ENCODE measurements at regions not wholly inside any gene's neighbourhood (a gene's known extent, or its start where the extent isn't known, plus 50 kb on each side); places are given as distances from the start of the nearest gene placed in this dataset.
"Not testable (repeated sequence)": the region's sequence is repeated elsewhere in the genome, so short reads cannot be mapped to it uniquely, and the experiment has no call there.

DNA sequence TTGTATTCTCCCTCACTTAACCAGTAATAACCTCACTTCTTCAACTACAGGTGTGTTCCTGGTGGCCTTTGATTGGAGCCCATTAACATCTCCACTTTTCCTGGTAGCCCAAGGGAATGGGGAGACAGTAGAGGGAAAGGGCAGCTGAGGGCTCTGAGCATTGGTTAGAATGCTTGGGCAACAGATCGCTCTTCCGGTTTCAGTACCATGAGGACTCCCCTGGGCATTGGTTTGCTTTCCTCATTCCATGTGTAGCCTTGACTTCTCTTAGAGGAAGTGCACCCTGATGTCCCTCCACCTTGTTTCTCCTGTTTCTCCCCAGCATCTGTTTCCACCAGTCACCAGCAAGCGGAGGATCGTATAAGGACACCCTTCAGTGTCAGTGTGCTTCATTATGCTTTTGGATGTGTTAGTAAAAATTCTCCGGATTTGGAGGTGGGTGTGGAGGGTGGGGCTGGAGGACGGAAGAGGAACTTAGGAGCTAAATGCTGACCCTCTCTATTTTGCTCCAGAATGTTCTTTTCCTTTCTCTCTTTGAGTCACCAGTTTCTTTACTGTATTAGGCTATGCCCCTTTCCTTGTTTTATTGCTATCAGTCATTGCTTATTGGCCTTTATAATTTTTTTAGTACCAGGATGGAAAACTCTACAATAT, 50.6 kb upstream of the ZNG1B start:
- not testable (repeated sequence) for DNase-seq (ENCODE audit: low spot score)

DNA sequence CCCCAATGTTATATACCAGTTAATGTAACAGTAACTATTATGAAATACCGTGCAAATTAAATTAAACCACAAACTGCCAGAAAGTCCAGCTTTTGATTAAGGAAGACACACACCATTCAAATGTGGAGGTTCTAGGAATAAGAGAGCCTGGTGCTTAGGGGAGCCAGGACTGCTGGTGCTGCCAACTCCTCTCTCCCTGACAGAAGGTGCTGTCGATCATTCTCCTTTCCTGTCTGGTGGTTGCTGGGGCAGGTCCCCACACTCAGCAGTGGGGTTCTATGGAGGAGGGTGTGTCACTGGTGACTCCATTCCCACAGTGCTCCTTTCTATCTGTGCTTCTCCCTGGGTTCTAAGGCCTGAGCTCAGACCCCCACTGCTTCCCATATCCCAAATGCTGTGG, 57.9 kb upstream of the ZNG1B start:
- not testable (repeated sequence) for DNase-seq (ENCODE audit: low spot score)

DNA sequence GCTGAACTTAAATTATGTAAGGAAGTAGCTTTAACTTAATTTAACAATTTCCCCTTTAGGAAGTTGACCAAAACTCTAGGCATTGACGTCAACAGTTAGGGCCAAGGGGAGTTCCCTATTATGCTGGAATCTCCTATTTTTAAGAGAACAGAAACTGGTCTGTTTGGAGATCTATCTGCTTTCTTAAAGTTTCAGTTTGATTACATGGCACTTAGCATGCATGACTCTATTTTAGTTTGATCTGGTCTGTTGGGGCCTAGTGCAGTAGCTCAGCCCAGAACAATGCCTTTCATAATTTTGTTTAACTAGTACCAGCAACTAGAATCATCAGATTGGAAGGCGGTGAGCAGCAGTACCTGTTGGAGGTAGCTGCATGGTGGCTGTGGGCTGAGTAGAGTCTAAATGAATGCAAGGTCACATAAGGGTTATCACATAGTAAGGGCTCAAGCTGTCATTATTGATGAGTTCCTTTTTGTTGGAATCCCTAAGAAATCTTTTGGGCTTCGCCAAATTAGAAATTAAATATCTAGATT, 60.5 kb upstream of the ZNG1B start:
- DNase-seq (ENCODE audit: low spot score) = no peak

DNA sequence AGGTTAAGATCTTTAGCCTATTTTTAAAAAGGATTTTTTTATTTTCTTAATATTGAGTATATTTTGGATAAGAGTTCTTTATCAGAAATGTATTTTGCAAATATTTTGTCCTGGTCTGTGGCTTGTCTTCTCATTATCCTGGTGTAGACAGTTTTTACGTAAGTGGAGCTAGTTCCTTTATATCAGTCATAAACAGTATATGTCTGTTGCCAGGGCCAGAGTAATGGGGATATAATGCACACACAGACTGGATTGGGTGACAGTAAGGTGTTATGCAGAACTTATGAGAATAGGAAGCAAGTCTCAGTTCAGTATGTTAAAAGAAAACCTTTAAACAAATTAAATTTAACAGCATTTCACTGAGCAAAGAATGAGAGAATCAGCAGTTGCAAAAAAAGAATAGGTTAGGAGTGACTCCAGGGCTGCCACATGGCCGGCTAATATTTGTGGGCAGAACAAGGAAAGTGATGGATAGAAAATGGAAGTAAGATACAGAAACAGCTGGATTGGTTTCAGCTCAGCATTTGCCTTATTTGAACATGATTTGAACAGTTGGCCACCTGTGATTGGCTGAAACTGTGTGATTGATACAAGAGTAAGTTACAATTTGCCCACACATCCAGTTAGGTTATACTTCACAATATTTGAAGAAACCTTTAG, 61.1 kb upstream of the ZNG1B start:
- DNase-seq (ENCODE audit: low spot score) = no peak

DNA sequence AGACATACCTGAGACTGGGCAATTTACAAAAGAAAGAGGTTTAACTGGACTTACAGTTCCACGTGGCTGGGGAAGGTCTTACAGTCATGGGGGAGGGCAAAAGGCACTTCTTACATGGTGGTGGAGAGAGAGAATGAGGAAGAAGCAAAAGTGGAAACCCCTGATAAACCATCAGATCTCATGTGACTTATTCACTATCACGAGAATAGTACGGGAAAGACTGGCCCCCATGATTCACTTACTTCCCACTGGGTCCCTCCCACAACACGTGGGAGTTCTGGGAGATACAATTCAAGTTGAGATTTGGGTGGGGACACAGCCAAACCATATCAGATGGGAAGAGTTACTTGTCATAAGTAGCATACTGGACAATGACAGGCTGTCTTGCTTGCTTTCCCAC, 62.6 kb upstream of the ZNG1B start:
- not testable (repeated sequence) for DNase-seq (ENCODE audit: low spot score)

DNA sequence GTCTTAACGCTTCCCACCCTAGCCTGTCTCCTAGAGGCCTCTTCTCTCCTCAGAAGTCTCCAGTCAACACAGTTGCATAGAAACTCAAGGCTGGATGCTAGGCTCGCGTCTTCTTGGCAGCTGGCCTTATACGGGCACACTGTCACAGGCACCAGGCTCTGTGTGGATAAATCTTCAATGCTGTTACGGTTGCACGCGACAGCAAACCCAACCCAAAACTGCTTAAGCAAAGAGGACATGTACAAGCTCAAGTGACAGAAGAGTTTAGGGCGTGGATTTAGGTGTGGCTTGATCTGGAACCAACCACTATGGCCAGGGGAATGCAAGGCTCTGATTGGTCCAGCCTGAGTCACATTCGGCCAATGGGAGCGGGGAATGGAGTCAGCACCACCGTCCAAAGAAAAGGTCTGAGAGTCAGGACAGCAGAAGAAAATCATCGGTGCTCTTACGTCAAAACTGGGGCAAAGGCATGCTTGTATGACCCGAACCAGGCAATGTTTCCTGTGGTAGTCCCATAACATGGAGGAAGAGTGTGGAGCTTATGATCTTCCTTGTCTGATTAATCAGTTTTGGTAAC, 65.1 kb upstream of the ZNG1B start:
- DNase-seq (ENCODE audit: low spot score) = peak; percentile 29

DNA sequence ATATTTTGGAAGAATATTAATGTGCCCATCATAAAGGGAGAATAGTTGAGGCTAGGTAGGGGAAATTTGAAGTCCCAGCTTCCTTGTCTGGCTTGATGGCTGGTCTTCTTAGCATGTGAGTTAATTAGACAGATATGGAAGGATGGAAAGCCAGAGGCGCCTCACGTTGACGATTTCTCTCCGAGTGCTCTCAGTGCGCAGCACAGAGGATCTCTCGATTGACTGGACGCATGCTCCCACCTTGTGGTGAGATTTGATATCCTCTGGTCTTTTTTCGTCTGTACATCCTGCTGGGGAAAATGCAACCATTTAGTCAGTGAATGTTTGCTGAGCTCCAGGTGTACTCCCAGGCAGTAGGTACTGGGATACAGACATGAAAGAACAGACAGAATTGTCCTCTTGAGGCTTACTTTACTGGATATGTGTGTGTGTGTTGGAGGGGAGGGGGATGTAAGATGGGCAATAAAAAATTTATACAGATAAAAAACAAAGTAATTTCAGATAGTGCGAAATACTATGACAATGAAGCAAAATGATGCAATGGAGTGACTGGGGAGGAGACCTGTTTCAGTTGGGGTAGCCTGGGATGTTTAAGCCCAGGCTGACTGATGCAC, 66.9 kb upstream of the ZNG1B start:
- peak; percentile 67 for DNase-seq (ENCODE audit: low spot score)

DNA sequence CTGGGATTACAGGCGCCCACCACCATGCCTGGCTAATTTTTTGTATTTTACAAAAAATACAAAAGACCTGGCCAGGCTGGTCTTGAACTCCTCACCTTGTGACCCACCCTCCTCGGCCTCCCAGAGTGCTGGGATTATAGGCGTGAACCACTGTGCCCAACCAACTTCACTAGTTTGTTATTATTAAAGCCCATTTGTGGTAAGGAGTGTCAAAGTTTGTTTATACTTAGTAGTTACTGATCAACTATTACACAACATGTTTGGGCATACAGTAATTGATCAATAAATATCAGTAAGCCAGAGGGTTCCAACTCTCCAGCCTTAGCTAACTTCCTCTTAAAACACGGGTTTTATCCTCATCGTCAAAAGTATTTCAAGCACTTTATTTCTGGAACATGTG, 67.5 kb upstream of the ZNG1B start:
- DNase-seq (ENCODE audit: low spot score) = no peak

DNA sequence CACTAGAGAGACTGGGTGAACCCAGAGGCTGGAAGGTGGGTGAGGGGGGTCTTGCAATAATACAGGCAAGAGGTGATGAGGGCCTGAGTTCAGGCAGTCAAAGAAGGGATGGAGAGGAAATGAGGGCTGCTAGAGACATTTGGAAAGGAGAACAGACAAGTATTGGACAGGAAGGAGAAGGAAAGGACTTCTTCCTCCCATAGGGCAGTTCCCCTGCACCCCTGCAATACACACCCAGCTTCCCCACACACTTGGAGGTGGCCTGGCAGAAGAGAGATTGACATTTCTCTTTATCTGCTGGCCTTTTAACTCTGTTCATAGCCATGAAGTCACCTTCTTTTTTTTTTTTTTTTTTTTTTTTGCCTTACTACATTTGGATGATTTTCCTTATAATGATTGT, 68.9 kb upstream of the ZNG1B start:
- not testable (repeated sequence) for DNase-seq (ENCODE audit: low spot score)

DNA sequence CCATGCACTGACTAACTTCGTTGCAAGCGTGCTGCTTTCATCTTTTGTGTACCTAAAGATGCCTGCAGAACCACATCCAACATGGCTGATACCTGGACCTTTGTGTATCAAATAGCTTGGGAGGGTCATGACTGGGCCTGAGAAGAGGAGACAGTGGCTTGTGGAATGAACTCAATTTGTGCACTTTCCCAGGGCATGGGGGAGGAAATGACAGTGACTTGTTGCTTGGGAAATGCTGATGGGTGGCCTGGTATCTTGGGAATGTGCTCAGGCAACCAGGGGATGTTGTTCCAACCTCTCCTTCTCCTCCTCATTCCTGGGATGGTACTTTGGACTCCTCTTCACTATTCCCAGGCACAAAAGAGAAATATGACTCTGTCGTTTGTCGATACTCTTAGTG, 70.7 kb upstream of the ZNG1B start:
- not testable (repeated sequence) for DNase-seq (ENCODE audit: low spot score)

DNA sequence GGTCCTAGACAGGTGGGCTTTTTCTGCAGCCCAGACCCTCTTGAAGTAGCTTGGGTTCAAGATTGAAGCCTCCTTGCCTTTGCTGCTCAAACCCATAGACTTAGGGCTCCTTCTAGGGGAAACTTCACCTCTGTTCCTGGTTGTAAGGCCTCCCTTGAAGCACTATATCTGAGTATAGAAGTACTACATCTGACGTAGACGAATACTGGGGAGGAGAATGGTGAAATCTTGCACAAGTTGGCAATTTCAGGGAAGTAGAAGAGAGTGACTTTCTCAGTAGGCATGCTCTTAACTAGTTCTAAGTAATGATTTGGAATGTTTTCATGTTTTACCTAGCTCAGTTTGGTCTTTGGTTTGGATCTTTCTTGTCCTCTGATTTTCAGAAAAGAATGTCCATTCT, 71.7 kb upstream of the ZNG1B start:
- not testable (repeated sequence) for DNase-seq (ENCODE audit: low spot score)

DNA sequence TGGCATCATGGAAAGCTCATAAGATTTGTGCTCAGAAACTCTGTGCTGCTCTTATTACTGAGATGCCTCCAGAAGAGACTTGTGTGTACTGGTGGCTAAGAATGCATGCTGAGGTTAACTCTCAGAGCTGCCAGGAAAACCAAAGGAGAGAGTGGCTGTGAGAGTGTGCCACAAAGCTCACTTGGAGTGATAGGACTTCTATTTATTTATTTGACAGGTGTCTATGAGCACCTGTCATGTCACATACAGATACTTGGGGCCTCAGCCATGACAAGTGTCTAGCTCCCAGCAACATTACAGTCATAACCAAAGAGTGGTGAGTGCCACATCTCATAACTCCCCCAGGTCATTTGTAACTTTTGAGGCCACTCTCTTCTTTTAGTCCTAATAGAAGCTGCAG, 72.2 kb upstream of the ZNG1B start:
- not testable (repeated sequence) for DNase-seq (ENCODE audit: low spot score)

DNA sequence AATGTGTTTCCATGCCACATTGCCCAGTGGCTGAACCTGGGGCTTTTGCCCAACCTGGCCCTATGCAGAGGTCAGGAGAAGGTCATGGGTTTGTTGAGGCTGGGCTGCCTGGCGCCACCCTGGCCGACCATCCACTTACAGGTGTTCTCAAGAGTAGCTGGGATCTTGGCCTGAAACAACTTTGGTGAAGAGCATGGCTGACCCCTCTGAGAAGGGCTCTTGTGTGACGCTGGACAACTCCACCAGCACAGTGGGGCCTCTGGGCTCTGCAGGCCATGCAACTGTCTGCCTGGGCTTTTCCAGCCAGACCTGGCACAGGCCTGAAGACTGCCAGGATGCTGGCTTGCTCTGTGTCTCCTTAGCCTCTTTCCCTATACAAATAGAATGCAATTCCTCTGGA, 76.4 kb upstream of the ZNG1B start:
- DNase-seq (ENCODE audit: low spot score) = no peak

DNA sequence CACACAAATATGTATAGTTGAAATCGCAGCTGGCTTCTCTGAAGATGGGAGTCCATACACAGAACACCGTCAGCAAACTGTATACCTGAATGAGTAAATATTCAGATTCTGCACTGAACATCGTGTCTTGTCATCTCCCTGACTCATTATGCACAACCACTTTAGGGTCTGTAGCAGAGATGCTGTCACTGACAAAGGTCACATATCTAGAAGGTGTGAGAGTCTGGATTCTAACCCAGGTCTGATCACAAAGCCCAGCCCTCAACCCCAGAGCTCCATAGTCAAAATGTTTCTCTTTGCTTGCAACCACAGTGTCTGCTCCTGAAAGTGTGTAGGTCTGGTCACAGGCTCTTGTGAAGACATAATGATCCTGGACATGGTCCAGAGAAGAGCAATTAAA, 78.3 kb upstream of the PAX8 start:
- no peak for DNase-seq (ENCODE audit: low spot score)

DNA sequence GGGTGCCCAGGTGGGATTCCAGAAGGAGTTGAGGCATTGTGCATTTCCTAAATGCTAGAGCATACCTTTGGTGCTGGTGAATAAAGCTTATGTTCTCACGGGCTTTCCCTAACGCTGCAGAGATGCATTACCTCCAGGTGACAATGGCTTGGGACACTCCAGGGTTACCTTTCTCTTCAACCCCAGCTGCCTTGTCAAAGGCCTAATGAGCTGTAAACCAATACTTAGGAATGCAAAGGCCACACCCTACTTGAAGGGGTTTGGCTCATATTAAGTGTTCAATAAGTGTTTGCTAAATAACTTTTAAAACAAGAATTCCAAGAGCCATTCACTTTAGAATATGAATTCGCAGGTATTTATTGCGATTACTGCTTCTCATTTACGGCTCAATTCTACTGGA, 77.6 kb upstream of the PAX8 start:
- not testable (repeated sequence) for DNase-seq (ENCODE audit: low spot score)

DNA sequence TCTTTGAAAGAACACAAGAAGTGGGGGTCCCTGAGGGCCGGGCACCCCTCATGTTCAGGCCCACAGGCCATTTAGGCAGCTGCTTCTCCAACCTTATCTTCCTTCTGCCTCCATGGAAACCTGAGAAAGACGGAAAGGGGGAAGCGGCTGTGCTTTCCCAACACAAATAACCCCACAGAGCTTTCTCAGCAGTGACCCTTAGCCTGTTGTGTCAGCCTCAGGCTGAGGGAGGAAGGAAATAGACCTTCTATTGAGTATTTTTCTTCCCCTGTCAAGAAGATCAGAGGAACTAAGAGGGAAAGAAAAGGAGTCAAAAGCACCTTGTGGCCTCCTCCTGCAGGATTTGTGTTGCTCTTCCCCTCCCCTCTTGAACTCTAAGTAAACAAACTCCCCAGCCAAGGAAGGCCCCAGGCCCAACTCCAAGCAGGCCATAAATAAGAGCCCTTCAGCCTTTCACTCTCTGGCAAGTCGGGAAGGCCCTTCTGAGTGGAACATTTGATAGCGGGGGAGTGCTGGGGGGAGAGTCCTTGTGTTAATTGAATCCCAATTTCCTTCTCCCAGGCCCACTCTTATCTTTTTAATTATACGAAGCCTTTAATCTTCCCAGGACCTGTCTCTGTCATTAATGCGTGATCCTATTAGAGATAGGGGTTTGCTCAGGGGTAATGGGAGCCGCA, 76.8 kb upstream of the PAX8 start:
- not testable (repeated sequence) for DNase-seq (ENCODE audit: low spot score)

DNA sequence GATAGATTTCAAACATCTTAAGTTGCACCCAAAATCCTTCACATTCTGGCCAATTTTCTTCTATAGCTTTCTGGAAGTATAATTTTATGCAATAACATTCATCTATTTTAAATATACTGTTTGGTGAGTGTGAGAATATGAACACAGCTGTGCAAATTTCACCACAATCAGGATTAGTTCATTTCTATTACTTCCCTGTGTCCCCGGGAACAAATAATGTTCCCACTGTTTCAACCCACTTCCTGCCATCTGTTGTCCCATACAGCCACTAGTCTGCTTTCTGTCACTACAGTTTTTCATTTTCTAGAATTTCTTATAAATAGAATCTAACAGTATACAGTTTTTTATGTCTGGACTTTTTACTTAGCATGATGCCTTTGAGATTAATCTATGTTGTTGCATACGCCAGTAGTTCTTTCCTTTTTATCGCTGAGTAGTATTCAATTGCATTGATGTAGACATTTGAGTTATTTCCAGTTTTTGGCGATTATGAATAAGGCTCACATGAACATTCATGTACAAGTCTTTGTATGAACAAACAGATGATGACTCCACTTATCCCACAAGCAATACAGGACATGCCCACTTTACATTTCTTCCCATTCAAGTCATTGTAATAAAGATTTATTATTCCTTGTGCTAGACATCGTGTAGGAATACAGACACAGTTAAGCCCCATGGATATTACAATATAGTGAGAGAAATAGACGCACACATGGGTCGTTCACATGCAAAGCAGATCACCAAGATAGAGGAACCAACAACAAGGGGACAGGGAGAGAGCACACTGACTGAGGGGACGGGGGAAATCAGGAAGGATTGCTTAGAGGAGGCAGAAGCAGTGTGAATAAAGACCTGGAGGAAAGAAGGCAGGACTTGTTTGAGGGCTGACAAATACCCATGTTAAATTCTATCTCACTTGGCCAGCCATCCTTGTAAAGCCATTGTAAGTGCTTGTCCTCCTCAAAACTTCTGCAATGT, 72.9 kb upstream of the PAX8 start:
- no peak for DNase-seq (ENCODE audit: low spot score)

DNA sequence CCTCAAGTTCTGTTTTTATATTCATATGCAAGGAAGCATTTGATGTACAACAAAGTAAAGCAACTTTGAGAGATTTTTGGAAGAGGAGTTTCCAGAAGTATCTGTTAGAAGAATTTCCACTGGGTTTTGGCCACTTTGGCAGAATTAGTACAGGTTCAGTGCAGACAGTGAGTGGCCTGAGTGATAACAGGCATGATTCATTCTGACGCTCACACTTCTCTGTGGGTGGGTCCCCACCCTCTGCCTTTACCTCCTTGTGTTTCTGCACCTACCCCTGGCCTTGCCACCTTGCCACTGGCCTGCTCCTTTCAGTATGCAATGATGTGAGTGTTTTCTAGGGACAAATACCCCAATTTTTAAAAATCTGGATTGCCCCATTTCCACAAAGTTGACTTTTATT, 65.1 kb upstream of the PAX8 start:
- not testable (repeated sequence) for DNase-seq (ENCODE audit: low spot score)

DNA sequence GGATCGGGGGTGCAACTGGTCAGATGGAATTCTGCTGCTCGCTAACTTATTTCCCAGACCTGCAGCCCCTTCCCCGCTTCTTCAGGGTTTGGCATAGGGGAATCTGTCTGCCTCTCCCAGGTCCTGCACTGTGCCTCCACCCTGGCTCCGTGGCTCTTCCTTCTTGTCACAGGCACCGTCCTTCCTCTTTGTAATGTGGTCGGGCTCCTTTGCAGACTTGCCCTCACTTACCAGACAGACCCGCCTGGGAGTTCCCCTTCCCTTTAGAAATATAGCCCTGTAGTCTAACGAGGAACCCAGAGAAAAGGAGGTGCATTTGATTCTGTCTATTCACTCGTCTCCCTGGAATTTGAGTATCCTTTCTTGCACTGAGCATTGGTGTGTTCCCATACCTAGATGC, 63.9 kb upstream of the PAX8 start:
- DNase-seq (ENCODE audit: low spot score) = no peak

DNA sequence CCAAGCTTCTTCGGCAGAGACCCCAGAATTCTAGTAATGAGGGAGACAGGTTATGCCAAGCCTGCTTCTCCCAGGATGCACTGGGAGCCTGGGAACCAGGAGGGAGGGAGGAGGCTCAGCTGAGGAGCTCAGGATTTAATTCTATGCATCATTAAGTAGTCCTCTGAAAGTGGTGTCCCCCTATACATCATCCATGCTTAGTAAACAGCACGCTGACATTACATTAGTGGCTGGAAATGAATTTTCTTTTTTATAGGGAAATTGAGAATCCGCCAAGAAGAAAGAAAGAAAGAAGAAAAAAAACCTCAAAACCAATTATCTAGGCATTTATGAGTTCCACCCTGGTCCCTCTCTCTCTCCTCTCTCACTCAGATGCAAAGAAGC, 63.1 kb upstream of the PAX8 start:
- not testable (repeated sequence) for DNase-seq (ENCODE audit: low spot score)

DNA sequence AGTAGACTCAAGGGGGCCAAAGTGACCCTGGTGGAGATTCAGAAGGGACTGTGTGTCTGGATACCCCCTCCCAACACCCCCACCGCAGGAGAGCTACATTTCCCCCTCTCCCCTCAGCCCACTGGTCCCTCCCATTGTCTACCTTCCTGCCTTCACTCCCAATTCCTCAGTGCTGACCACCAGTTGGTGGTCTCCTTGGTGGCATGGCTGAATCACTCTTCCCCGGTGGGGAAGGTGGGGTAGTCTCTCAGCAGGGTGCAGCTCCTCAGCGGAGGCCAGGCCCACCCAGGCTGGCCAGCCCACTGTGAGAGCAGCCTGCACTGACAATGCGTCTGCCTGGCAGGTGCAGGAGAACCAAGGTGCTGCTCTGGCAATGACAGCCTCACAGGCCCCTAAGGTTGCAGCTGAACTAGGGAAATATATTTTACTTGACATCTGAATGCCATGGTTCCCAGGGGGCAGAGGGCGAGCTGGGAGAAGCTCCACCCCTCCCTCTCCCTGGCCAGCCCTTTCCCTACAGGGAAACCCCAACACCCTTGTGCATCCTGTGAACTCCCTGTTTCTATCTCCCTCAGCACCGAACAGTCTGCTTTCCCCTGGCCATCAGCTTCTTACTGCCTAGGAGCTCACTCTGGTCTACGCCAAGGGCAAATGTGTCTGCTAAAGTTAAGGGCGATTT, 62.6 kb upstream of the PAX8 start:
- DNase-seq (ENCODE audit: low spot score) = no peak

All from D341Med (cell line).